Astrocyte (in vitro differentiated cells and primary cell): ENCODE measurements at regions not wholly inside any gene's neighbourhood (a gene's known extent, or its start where the extent isn't known, plus 50 kb on each side); places are given as distances from the start of the nearest gene placed in this dataset.

Experiments used
- DNase-seq: peaks from one replicate; pipeline ENCODE4 v3.0.0-alpha.2; 2010; ENCODE audit warnings: low read depth
- FAIRE-seq: peaks from 2 replicates; lab custom pipeline; 2011; peaks lifted over from hg19 to GRCh38; lab: Jason Lieb, UNC
- H2AFZ ChIP-seq: 2 replicates; pipeline ENCODE4 v1.6.0; 2012; ENCODE audit warnings: low read depth, low read length, inconsistent platforms
- H3K27ac ChIP-seq: 2 replicates; pipeline ENCODE4 v1.5.1; 2011; ENCODE audit warnings: low read depth, low read length, inconsistent platforms
- H3K27me3 ChIP-seq: 2 replicates; pipeline ENCODE4 v1.6.0; 2011; ENCODE audit warnings: low read length, inconsistent platforms; ENCODE audit not compliant: insufficient read depth
- H3K36me3 ChIP-seq: 2 replicates; pipeline ENCODE4 v1.5.1; 2011; ENCODE audit warnings: low read length, inconsistent platforms; ENCODE audit not compliant: insufficient read depth
- H3K4me1 ChIP-seq: 2 replicates; pipeline ENCODE4 v1.5.1; 2011; ENCODE audit warnings: low read length, inconsistent platforms; ENCODE audit not compliant: insufficient read depth
- H3K4me2 ChIP-seq: 2 replicates; pipeline ENCODE4 v1.6.0; 2012; ENCODE audit warnings: low read length, inconsistent platforms
- H3K4me3 ChIP-seq: 2 replicates; pipeline ENCODE4 v1.5.1; 2011; ENCODE audit warnings: low read depth, mild to moderate bottlenecking, low read length, inconsistent platforms; ENCODE audit not compliant: insufficient read depth
- H3K79me2 ChIP-seq: 2 replicates; pipeline ENCODE4 v1.6.0; 2012; ENCODE audit warnings: mild to moderate bottlenecking, low read length, inconsistent platforms; ENCODE audit not compliant: insufficient read depth
- H3K9ac ChIP-seq: 2 replicates; pipeline ENCODE4 v1.6.0; 2012; ENCODE audit warnings: mild to moderate bottlenecking, low read length, inconsistent platforms
- H3K9me3 ChIP-seq: 2 replicates; pipeline ENCODE4 v1.5.1; 2012; ENCODE audit warnings: low read depth, mild to moderate bottlenecking, low read length, inconsistent platforms; ENCODE audit not compliant: insufficient read depth
- H4K20me1 ChIP-seq: 2 replicates; pipeline ENCODE4 v1.6.0; 2012; ENCODE audit warnings: low read length, inconsistent platforms; ENCODE audit not compliant: insufficient read depth
- H3K27ac Mint-ChIP-seq: one replicate; pipeline ENCODE4 v1.8.0; 2021; ENCODE audit warnings: mild to moderate bottlenecking, mixed read lengths; ENCODE audit not compliant: unreplicated experiment
- H3K27me3 Mint-ChIP-seq: one replicate; pipeline ENCODE4 v1.8.0; 2021; ENCODE audit warnings: low read depth, mixed read lengths; ENCODE audit not compliant: unreplicated experiment
- H3K36me3 Mint-ChIP-seq: one replicate; pipeline ENCODE4 v1.8.0; 2021; ENCODE audit warnings: low read depth, mixed read lengths; ENCODE audit not compliant: unreplicated experiment
- H3K4me1 Mint-ChIP-seq: one replicate; pipeline ENCODE4 v1.8.0; 2021; ENCODE audit warnings: low read depth, mixed read lengths; ENCODE audit not compliant: unreplicated experiment
- H3K4me3 Mint-ChIP-seq: one replicate; pipeline ENCODE4 v1.8.0; 2021; ENCODE audit warnings: mild to moderate bottlenecking, moderate library complexity, mixed read lengths; ENCODE audit not compliant: unreplicated experiment
- H3K9me3 Mint-ChIP-seq: one replicate; pipeline ENCODE4 v1.8.0; 2021; ENCODE audit warnings: mild to moderate bottlenecking, mixed read lengths; ENCODE audit not compliant: unreplicated experiment
- CTCF ChIP-seq: IDR thresholded peaks from 2 replicates; pipeline ENCODE4 v1.5.1; 2011; ENCODE audit warnings: low read depth, mild to moderate bottlenecking, inconsistent platforms, low read length, moderate library complexity; ENCODE audit not compliant: insufficient read depth
- EZH2 ChIP-seq: IDR thresholded peaks from 2 replicates; pipeline ENCODE4 v1.6.1; 2012; ENCODE audit warnings: mild to moderate bottlenecking, low read length, inconsistent platforms; ENCODE audit not compliant: insufficient read depth

DNA sequence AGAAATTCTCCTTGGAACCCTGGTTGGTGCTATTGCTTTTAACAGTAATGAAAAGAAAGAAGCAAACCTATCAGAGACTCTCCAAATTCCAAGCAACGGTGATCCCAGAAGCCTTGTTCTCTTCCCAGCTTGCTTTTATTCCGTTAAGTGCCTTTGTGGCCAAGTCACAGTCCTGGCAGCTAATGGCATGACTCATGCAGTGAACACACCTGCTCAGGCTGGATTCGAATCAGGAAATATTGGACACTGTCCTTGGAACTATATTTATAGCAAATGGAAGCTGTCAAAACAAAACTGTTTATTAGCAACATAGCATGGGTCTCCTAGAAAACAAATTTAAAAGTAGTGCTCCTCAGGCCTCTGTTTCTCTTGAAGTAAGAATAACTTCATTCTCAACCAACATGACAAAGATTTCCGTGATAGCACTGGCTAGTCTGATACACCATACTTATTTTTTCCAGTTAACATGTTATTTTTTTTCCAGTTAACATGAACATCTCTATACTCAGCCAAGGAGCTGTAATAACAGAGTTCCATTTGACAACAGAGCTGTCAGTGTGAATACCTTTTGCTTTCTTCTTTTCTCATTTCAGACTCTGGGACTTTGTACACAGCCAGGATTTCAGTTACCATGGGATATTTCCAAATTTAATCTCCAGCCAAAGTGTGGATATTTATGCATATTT, 502.4 kb downstream of the GADD45G start:
- Histone ChIP-seq H3K9me3 (no peaks in the 10 kb centered on the region), H3K27ac (no peak overlapping the region), H3K4me1 (no peaks in the 10 kb centered on the region), H3K4me3 (no peak overlapping the region), H2AFZ (no peak overlapping the region), H3K9ac (no peak overlapping the region), H3K36me3 (no peaks in the 10 kb centered on the region), H3K4me2 (no peak overlapping the region), H3K79me2 (no peaks in the 10 kb centered on the region), H4K20me1 (no peaks in the 10 kb centered on the region), H3K27me3 (no peaks in the 10 kb centered on the region)
- DNase-seq, result peak; percentile 39
- Mint-ChIP-seq H3K4me3 (peak overlapping the region; percentile 24), H3K27me3 (no peaks in the 10 kb centered on the region), H3K9me3 (peaks cover 8% of the 10 kb centered on the region), H3K4me1 (peaks cover 26% of the 10 kb centered on the region), H3K36me3 (no peaks in the 10 kb centered on the region), H3K27ac (no peak overlapping the region)
- FAIRE-seq, result no peak
- TF ChIP-seq CTCF, result no peak
- TF ChIP-seq EZH2, result no peak

DNA sequence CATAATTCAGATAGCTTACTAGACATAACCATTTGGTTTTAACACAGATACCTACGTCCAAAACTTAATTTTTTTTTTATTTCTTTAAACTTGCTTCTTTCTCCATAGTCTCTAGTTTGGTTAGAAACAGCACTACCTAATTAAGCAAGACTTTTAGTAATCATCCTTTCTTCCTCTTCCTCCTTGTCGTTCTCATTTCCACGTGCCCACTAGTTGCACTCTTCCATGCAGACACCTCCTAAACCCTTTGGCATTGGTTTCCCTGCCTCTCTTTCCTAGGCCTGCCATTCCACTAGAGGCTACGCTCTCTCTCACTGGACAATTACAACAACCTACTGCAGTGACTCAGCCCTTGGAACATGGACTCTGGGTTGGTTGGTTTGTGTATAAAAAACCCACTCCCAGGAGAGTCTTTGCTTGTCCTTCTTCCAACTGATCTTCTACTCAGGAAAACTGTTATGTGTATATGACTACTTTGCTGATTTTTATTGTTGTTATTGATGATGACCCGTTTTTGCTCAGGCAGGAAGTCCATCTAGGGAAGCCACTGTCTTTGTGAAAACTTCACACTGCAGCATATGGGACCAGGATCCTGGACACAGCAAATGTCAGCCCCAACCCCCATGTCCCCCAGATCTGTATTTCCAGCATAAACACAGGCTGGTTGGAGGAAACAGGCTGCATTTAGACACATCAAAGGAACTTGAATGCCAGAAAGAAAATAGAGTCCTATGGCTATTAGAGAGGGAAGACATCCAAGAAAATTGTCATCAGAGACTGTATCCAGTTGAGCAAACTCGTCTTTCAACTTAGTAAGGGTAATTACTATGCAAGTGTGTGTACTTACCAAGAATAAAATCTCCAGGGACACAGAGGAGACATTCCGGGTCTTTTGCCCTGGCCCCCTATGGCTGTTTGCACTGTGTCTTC, 503.2 kb downstream of the GADD45G start:
- DNase-seq, result no peak
- H3K9me3 ChIP-seq, result no peaks in the 10 kb centered on the region
- no peak overlapping the region for H3K27ac ChIP-seq
- FAIRE-seq, result no peak
- H3K4me3 ChIP-seq, result no peak overlapping the region
- no peaks in the 10 kb centered on the region for H3K36me3 Mint-ChIP-seq
- no peak overlapping the region for H3K4me3 Mint-ChIP-seq
- peaks cover 8% of the 10 kb centered on the region for H3K9me3 Mint-ChIP-seq
- no peak overlapping the region for H3K4me2 ChIP-seq
- no peak overlapping the region for H3K9ac ChIP-seq
- no peak for TF ChIP-seq EZH2
- H3K79me2 ChIP-seq, result no peaks in the 10 kb centered on the region
- no peaks in the 10 kb centered on the region for H3K27me3 Mint-ChIP-seq
- no peaks in the 10 kb centered on the region for H3K4me1 ChIP-seq
- no peak overlapping the region for H3K27ac Mint-ChIP-seq
- H3K4me1 Mint-ChIP-seq, result peaks cover 28% of the 10 kb centered on the region
- no peaks in the 10 kb centered on the region for H3K27me3 ChIP-seq
- H4K20me1 ChIP-seq, result no peaks in the 10 kb centered on the region
- H3K36me3 ChIP-seq, result no peaks in the 10 kb centered on the region
- no peak overlapping the region for H2AFZ ChIP-seq

DNA sequence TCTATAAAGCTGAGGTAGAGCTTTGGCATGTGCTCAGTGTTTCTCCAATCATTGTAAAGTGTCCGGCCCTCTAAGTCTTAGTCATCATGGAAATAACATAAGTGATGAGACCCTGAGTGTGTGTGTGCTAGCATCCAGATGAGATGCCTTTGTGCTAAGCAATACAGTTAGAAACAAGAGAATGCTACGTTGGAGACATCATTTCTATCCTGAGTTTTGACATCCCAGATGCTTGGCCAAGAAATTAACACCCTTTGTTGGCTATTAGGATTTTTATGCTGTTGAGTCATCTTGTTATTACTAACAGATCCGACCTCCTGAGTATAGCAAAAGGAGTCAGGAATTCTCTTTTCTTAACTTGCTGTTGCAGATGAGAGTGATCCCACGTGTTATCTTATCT, 508.0 kb downstream of the GADD45G start:
- Histone ChIP-seq H3K4me1 (no peaks in the 10 kb centered on the region), H4K20me1 (no peaks in the 10 kb centered on the region), H3K79me2 (no peaks in the 10 kb centered on the region), H3K4me3 (no peak overlapping the region), H3K9me3 (no peaks in the 10 kb centered on the region), H2AFZ (no peak overlapping the region), H3K27me3 (no peaks in the 10 kb centered on the region), H3K4me2 (no peak overlapping the region), H3K27ac (no peak overlapping the region), H3K9ac (no peak overlapping the region), H3K36me3 (no peaks in the 10 kb centered on the region)
- no peak overlapping the region for H3K27ac Mint-ChIP-seq
- peak; percentile 50 for DNase-seq
- no peaks in the 10 kb centered on the region for H3K36me3 Mint-ChIP-seq
- TF ChIP-seq EZH2, result no peak
- no peak for TF ChIP-seq CTCF
- no peak for FAIRE-seq
- H3K4me1 Mint-ChIP-seq, result peaks cover 31% of the 10 kb centered on the region
- peaks cover 2% of the 10 kb centered on the region for H3K27me3 Mint-ChIP-seq
- no peak overlapping the region for H3K4me3 Mint-ChIP-seq
- peaks cover 8% of the 10 kb centered on the region for H3K9me3 Mint-ChIP-seq
